ENCODE measurements at regions not wholly inside any gene's neighbourhood (a gene's known extent, or its start where the extent isn't known, plus 50 kb on each side); places are given as distances from the start of the nearest gene placed in this dataset.

DNA sequence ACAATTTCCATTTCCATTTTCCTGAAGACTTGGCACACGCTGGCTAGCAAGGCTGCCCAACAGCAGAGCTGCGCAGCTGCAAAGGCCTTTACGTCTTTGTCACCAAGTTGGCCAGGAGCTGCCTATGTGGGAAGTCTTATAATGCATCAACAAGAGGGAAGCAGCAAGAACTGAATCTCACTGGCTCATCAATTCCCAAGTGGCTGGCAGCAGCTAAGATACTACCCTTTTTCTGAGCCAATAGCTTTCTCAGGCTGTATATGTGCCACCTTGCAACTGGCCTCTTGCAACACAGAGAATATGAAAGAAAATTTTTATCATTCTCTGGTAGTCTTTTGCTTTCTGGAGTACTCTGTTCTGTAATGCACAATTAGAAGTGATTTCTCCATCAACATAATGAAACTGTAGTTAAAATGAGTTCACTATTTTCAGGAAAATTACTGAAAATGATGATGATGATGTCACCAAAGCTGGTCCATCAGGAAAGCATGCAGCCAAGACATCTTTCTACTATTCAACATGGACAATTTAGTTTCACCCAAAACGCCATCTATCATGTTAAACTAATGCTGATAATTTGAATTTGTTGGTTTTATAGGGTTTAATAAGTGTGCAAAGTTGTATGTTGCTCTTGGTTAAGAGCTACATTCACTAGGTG, 97.3 kb upstream of the FOXA2 start:
- Histone ChIP-seq H3K4me3 (ENCODE audit: low read depth, low read length) (no peak overlapping the region), H3K9ac (ENCODE audit: low read depth, low read length) (no peak overlapping the region), H3K4me1 (ENCODE audit: control insufficient read depth, insufficient read depth, low read length) (peaks cover 9% of the 10 kb centered on the region; the same call in 1 of the 2 replicates), H3K27ac (ENCODE audit: low read depth, low read length) (no peak overlapping the region), H3K36me3 (ENCODE audit: control insufficient read depth, insufficient read depth, low read length) (no peaks in the 10 kb centered on the region), H3K9me3 (ENCODE audit: control insufficient read depth, insufficient read depth, low read length) (no peaks in the 10 kb centered on the region), H3K27me3 (ENCODE audit: control insufficient read depth, insufficient read depth, low read length) (peaks cover 4% of the 10 kb centered on the region)

DNA sequence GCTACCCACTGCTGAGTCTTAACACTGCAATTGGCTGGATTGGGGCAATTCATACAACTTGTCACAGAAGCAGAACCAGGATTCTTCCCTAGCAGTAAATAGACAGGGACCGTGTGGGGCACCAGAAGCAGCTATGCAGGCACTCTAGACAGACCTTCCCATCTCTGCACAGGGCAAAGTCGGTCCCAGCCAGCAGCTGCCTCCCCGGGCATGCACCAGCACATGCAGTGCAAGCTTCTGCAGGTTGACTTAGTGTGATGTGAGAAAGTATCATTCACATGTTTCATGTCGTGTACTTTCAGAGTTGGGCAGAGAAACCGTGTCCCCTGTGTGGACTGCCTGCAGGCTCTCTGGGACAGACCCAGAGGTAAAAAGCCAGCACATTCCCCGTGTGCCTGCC, 98.0 kb upstream of the FOXA2 start:
- no peaks in the 10 kb centered on the region for H3K9me3 ChIP-seq (ENCODE audit: control insufficient read depth, insufficient read depth, low read length)
- H3K27ac ChIP-seq (ENCODE audit: low read depth, low read length): no peak overlapping the region
- peaks cover 4% of the 10 kb centered on the region for H3K27me3 ChIP-seq (ENCODE audit: control insufficient read depth, insufficient read depth, low read length)
- H3K4me3 ChIP-seq (ENCODE audit: low read depth, low read length): no peak overlapping the region
- H3K4me1 ChIP-seq (ENCODE audit: control insufficient read depth, insufficient read depth, low read length): peaks cover 9% of the 10 kb centered on the region; the same call in 1 of the 2 replicates
- H3K9ac ChIP-seq (ENCODE audit: low read depth, low read length): no peak overlapping the region
- no peaks in the 10 kb centered on the region for H3K36me3 ChIP-seq (ENCODE audit: control insufficient read depth, insufficient read depth, low read length)

DNA sequence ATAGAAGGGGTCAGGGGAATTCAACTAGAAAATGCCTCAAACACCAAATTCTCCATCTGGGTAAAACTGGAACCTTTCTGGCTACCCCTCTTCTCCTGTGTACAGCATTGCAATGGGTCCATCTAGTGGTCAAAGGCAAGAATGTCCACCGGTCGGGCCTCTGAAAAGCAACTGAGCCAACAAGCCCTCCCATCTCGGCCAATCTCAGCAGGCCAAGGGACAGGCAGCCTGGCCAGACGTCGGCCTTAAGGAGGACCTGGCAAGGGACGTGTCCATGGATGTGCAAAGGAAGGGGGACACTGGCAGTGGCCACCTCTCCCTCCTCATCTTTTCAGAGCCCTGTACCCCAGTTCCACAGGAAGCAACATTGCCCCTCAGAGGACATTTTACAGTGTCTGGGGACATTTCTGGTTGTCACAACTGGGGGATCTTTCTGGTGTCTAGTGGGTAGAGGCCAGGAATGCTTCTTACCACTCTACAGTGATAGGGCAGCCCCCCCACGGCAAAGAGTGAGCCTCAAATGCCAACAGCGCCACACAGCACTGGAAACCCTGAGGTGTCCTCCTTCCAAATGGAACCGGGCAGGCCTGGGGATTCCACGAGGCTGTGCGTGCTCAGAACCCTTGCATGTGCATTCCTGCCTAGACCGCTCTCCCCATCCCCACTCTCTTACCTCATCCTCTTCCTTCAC, 99.8 kb upstream of the FOXA2 start:
- Histone ChIP-seq H3K4me1 (ENCODE audit: control insufficient read depth, insufficient read depth, low read length) (peaks cover 9% of the 10 kb centered on the region; the same call in 1 of the 2 replicates), H3K9ac (ENCODE audit: low read depth, low read length) (no peak overlapping the region), H3K4me3 (ENCODE audit: low read depth, low read length) (no peak overlapping the region), H3K27me3 (ENCODE audit: control insufficient read depth, insufficient read depth, low read length) (peaks cover 4% of the 10 kb centered on the region), H3K27ac (ENCODE audit: low read depth, low read length) (no peak overlapping the region), H3K9me3 (ENCODE audit: control insufficient read depth, insufficient read depth, low read length) (no peaks in the 10 kb centered on the region), H3K36me3 (ENCODE audit: control insufficient read depth, insufficient read depth, low read length) (no peaks in the 10 kb centered on the region)

DNA sequence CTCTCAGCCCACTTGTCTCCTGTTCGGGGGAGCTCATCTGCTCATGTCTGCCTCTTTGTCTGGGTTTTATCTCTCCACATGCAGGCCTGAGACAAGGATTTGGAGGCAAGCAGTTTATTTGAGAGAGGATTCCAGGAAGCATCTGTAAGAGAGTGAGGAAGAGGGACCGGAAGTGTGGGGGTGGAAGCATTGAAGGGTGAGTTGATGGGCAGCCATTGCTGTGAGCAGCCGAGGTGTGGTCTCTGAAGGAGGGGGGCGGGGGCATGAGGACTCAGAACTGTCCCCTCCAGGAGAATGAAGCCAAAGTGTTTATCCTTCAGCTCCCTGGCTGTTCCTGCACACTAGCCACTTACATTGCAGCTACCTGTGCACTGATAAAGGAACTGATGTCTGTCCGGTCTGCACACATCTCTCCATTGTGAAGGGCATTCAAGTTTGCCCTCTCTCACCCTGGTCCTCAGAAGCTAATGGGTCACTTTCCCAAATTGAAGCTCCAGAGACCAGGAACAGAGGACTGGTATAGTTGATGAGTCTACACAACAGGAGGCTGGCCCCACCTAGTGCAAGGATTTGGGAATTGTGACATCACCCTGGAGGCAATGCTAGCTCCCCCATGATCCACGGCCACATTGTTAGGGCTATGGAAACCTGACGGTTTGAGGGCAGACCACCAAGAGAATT, 100.5 kb upstream of the FOXA2 start:
- H3K9me3 ChIP-seq (ENCODE audit: control insufficient read depth, insufficient read depth, low read length): no peaks in the 10 kb centered on the region
- H3K9ac ChIP-seq (ENCODE audit: low read depth, low read length): no peak overlapping the region
- no peak overlapping the region for H3K27ac ChIP-seq (ENCODE audit: low read depth, low read length)
- no peak overlapping the region for H3K4me3 ChIP-seq (ENCODE audit: low read depth, low read length)
- H3K4me1 ChIP-seq (ENCODE audit: control insufficient read depth, insufficient read depth, low read length): peaks cover 9% of the 10 kb centered on the region; the same call in 1 of the 2 replicates
- peaks cover 4% of the 10 kb centered on the region for H3K27me3 ChIP-seq (ENCODE audit: control insufficient read depth, insufficient read depth, low read length)
- H3K36me3 ChIP-seq (ENCODE audit: control insufficient read depth, insufficient read depth, low read length): no peaks in the 10 kb centered on the region

DNA sequence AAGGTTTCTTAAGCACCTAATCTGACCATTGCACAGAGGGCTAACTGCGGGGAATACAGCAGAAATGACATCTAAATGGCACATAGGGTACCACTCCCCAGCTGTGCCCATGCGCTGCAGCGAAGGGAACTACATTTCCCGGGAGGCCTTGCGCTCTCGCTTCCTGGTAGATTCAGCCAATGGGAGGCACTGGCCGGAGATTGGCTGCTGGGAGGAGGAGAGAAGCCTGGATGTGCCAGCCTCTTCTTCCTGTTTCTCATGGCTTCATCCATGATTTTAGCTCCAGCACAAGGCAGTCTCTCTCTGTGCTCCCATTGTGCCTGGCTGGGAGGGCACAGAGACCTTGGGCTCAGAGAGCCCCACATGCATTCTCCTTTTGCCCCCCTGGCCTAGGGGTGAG, 101.7 kb upstream of the FOXA2 start:
- Histone ChIP-seq H3K9me3 (ENCODE audit: control insufficient read depth, insufficient read depth, low read length) (no peaks in the 10 kb centered on the region), H3K4me3 (ENCODE audit: low read depth, low read length) (no peak overlapping the region), H3K36me3 (ENCODE audit: control insufficient read depth, insufficient read depth, low read length) (no peaks in the 10 kb centered on the region), H3K9ac (ENCODE audit: low read depth, low read length) (no peak overlapping the region), H3K27me3 (ENCODE audit: control insufficient read depth, insufficient read depth, low read length) (peaks cover 4% of the 10 kb centered on the region), H3K27ac (ENCODE audit: low read depth, low read length) (no peak overlapping the region), H3K4me1 (ENCODE audit: control insufficient read depth, insufficient read depth, low read length) (peaks cover 9% of the 10 kb centered on the region; the same call in 1 of the 2 replicates)

DNA sequence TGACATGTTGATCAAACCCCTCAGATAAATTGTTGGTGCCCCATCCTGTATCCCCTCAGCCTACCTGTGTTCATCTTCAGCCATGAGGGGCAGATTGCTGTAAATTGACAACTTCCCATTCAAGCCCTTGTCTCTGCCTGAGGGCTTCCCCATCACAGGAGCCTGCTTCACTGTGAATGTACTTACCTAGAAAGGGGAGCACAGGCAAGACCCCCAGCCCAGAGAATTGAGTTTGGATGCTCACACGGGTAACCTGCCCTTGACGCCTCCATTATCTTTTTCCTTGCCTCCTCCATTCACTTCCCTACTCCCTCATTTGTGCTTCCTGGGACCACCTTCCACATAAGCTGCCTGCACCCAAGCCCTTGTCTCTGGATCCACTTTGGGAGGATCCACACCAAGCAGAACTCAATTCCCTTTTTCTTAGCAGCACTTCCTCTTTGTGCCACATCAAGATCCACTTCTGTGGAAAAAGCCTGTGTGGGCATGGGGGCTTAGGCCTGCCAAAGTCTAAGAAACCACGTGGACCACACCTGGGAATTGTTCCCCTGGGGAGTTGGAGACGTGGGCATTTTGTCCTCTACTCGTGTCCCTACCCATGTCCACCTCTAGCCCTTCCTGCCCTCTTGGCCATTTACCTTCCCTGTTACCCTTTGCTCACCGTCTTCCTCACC, 103.4 kb upstream of the FOXA2 start:
- no peak overlapping the region for H3K9ac ChIP-seq (ENCODE audit: low read depth, low read length)
- peaks cover 13% of the 10 kb centered on the region; the same call in 1 of the 2 replicates for H3K4me1 ChIP-seq (ENCODE audit: control insufficient read depth, insufficient read depth, low read length)
- no peaks in the 10 kb centered on the region for H3K36me3 ChIP-seq (ENCODE audit: control insufficient read depth, insufficient read depth, low read length)
- H3K27ac ChIP-seq (ENCODE audit: low read depth, low read length): no peak overlapping the region
- no peak overlapping the region for H3K4me3 ChIP-seq (ENCODE audit: low read depth, low read length)
- H3K27me3 ChIP-seq (ENCODE audit: control insufficient read depth, insufficient read depth, low read length): peaks cover 6% of the 10 kb centered on the region
- H3K9me3 ChIP-seq (ENCODE audit: control insufficient read depth, insufficient read depth, low read length): no peaks in the 10 kb centered on the region

DNA sequence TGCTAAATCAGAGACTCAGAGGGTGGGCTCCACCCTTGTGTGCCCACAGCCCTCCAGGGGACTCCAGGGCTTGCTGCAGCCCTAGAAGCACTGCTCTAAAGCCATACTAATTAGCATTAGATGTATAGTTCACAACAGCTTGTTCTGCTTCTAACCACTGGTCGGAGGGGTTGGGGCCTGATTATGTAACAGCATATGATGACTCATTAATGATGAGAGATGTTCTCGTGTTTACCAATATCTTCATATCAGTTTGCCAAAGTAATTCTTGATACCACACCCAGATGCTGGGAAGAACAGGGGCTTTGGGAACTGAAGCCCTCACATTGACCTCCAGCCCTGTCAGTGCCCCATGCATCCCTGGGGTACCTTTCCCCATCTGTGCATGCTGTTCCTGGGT, 104.1 kb upstream of the FOXA2 start:
- no peak overlapping the region for H3K4me3 ChIP-seq (ENCODE audit: low read depth, low read length)
- H3K4me1 ChIP-seq (ENCODE audit: control insufficient read depth, insufficient read depth, low read length): peaks cover 13% of the 10 kb centered on the region; the same call in 1 of the 2 replicates
- H3K9me3 ChIP-seq (ENCODE audit: control insufficient read depth, insufficient read depth, low read length): no peaks in the 10 kb centered on the region
- H3K9ac ChIP-seq (ENCODE audit: low read depth, low read length): no peak overlapping the region
- peaks cover 6% of the 10 kb centered on the region; the same call in 1 of the 2 replicates for H3K27me3 ChIP-seq (ENCODE audit: control insufficient read depth, insufficient read depth, low read length)
- no peak overlapping the region for H3K27ac ChIP-seq (ENCODE audit: low read depth, low read length)
- H3K36me3 ChIP-seq (ENCODE audit: control insufficient read depth, insufficient read depth, low read length): no peaks in the 10 kb centered on the region

DNA sequence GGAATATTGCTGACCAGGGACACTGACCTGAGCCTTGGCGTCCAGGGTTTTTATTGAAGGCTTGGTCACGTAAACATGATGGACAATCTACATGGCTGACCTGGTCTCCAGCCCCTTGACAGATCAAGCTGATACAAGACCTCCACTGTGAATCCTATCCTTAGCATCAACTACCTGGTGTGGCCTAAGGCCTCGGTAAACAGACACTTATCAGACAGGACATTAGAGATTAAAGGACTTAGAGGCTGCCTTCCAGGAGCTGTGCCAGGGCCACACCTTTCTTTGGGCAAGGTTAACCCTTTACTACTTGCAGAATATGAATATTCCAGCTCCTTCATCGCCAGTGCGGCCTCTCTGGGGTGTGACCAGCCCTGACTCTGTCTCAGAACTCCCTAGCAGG, 104.9 kb upstream of the FOXA2 start:
- no peak overlapping the region for H3K9ac ChIP-seq (ENCODE audit: low read depth, low read length)
- 0 out of 2 replicates have a peak, but pooled peaks cover 8% of the 10 kb centered on the region for H3K4me1 ChIP-seq (ENCODE audit: control insufficient read depth, insufficient read depth, low read length)
- H3K27ac ChIP-seq (ENCODE audit: low read depth, low read length): no peak overlapping the region
- no peak overlapping the region for H3K4me3 ChIP-seq (ENCODE audit: low read depth, low read length)
- no peaks in the 10 kb centered on the region for H3K36me3 ChIP-seq (ENCODE audit: control insufficient read depth, insufficient read depth, low read length)
- H3K9me3 ChIP-seq (ENCODE audit: control insufficient read depth, insufficient read depth, low read length): no peaks in the 10 kb centered on the region
- peaks cover 6% of the 10 kb centered on the region; the same call in 1 of the 2 replicates for H3K27me3 ChIP-seq (ENCODE audit: control insufficient read depth, insufficient read depth, low read length)

DNA sequence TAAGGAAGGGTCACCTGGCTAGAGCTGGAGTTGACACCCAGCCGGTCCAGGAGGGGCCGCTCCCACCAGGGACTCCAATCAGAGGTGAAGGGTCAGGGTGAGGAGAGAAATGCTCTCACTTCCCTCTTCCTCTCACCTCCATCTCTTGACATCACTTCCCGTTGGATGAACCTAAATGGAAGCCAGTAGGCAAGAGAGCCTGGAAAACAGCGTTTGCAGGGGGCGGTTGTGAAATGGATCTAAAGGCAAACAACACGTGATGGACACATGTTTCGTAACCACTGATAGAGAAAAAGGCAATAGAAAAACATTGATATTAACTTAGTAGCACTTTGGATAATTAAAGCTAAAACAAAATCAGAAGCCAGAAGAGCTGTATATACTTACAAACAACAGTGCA, 105.6 kb upstream of the FOXA2 start:
- H3K9ac ChIP-seq (ENCODE audit: low read depth, low read length): no peak overlapping the region
- H3K4me3 ChIP-seq (ENCODE audit: low read depth, low read length): no peak overlapping the region
- H3K4me1 ChIP-seq (ENCODE audit: control insufficient read depth, insufficient read depth, low read length): 0 out of 2 replicates have a peak, but pooled peaks cover 7% of the 10 kb centered on the region
- no peaks in the 10 kb centered on the region for H3K9me3 ChIP-seq (ENCODE audit: control insufficient read depth, insufficient read depth, low read length)
- no peak overlapping the region for H3K27ac ChIP-seq (ENCODE audit: low read depth, low read length)
- H3K36me3 ChIP-seq (ENCODE audit: control insufficient read depth, insufficient read depth, low read length): no peaks in the 10 kb centered on the region
- H3K27me3 ChIP-seq (ENCODE audit: control insufficient read depth, insufficient read depth, low read length): peaks cover 6% of the 10 kb centered on the region; the same call in 1 of the 2 replicates

DNA sequence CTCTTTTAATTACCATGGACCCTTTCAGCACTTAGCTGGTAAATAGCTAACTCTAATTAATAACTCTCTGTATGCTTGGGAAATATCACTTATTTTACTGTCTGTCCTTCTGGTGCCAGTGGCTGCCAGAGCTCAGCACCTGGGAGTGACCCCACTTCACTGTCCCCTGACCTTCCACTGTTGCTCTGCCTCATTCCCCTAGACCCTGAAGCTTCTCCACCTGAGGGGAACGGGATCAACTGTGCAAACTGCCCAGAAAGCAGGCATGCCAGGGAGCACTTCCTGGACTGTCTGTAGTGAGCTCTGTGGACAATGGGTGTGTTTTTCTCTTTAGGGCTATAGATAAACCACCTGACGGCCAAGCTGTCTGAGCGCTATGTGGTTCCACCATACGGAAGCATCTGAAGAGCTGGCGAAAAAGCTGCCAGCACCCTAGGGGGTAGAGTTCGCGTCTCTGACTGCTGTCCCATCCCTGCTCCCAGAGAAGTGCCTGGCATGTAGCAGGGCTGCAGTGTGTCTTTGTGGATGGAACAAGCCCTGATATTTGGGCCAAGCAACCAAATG, 106.3 kb upstream of the FOXA2 start:
- no peaks in the 10 kb centered on the region for H3K9me3 ChIP-seq (ENCODE audit: control insufficient read depth, insufficient read depth, low read length)
- H3K4me1 ChIP-seq (ENCODE audit: control insufficient read depth, insufficient read depth, low read length): 0 out of 2 replicates have a peak, but pooled peaks cover 7% of the 10 kb centered on the region
- H3K27me3 ChIP-seq (ENCODE audit: control insufficient read depth, insufficient read depth, low read length): peaks cover 6% of the 10 kb centered on the region; the same call in 1 of the 2 replicates
- H3K4me3 ChIP-seq (ENCODE audit: low read depth, low read length): no peak overlapping the region
- H3K27ac ChIP-seq (ENCODE audit: low read depth, low read length): no peak overlapping the region
- H3K36me3 ChIP-seq (ENCODE audit: control insufficient read depth, insufficient read depth, low read length): no peaks in the 10 kb centered on the region
- no peak overlapping the region for H3K9ac ChIP-seq (ENCODE audit: low read depth, low read length)

Data from HUES48 (cell line).